K562 (cell line): ENCODE measurements at regions not wholly inside any gene's neighbourhood (a gene's known extent, or its start where the extent isn't known, plus 50 kb on each side); places are given as distances from the start of the nearest gene placed in this dataset.

ENCODE experiments used
- ARNT ChIP-seq, 2 experiments: fragments of 450-650 bp; IDR thresholded peaks; 2 replicates each; pipeline ENCODE4 v1.6.1; 2016; ENCODE audit warnings: mild to moderate bottlenecking in 1 of 2
- GTF2F1 ChIP-seq: IDR thresholded peaks from 2 replicates; pipeline ENCODE4 v1.6.1; 2011; ENCODE audit warnings: low read depth, low read length, improper control_type of control experiment
- KLF13 ChIP-seq: fragments of 450-650 bp; IDR thresholded peaks from 2 replicates; pipeline ENCODE4 v1.6.1; 2016; ENCODE audit warnings: missing genetic modification characterization, low read depth, mild to moderate bottlenecking, missing compliant biosample characterization, moderate library complexity, borderline replicate concordance
- PCBP2 ChIP-seq: fragments of 200-400 bp; formaldehyde crosslinking; IDR thresholded peaks from 2 replicates; pipeline ENCODE4 v1.6.1; 2018; ENCODE audit warnings: low read length, low read depth, mild to moderate bottlenecking, moderate library complexity; ENCODE audit not compliant: poor library complexity, severe bottlenecking
- SMARCA4 ChIP-seq: fragments of 450-650 bp; IDR thresholded peaks from 2 replicates; pipeline ENCODE4 v1.6.1; 2016
- SRSF1 ChIP-seq: fragments of 200-400 bp; formaldehyde crosslinking; IDR thresholded peaks from 2 replicates; pipeline ENCODE4 v1.6.1; 2017; ENCODE audit warnings: mild to moderate bottlenecking, low read depth, low read length, moderate library complexity
- ZC3H4 ChIP-seq: sonication (generic); formaldehyde crosslinking; IDR thresholded peaks from 2 replicates; pipeline ENCODE4 v1.9.0; 2021; ENCODE audit warnings: missing genetic modification reagents, borderline replicate concordance
- ZNF75A ChIP-seq: fragments of 450-650 bp; formaldehyde crosslinking; IDR thresholded peaks from 2 replicates; pipeline ENCODE4 v1.4.0; 2020; ENCODE audit warnings: mild to moderate bottlenecking
- TF ChIP-seq, protein P1 (sequence below): sonication (generic); formaldehyde crosslinking; IDR thresholded peaks from 2 replicates; pipeline ENCODE4 v1.8.0; 2022; ENCODE audit warnings: missing genetic modification reagents, mild to moderate bottlenecking, borderline replicate concordance
- TF ChIP-seq, protein P2 (sequence below): fragments of 250-450 bp; sonication (Bioruptor Pico); IDR thresholded peaks from 2 replicates; pipeline ENCODE4 v1.9.0; 2021; ENCODE audit warnings: mild to moderate bottlenecking
- TF ChIP-seq, protein P3 (sequence below): fragments of 250-450 bp; sonication (Bioruptor Pico); IDR thresholded peaks from 2 replicates; pipeline ENCODE4 v1.4.0; 2020; ENCODE audit warnings: borderline replicate concordance

DNA sequence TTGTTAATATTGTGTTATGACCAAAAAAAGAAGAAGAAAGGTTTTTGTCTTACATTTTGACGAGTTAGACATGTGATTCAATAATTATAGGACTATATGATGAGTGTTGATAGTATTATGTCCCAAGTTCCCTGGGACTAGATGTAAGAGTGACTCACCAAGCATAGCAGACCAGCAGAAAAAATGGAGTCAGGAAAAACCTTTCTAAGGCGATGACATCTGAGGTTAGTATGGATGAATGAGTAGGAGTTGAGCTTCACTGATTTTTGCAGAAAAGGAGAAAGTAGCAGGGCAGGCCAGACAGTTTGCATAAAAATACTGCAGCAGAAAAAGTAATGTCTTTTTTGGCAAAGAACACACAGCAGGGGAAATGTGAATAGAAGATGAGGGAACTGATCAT lies 1041.3 kb upstream of the ADGRL4 start (continued):
- no peak for TF ChIP-seq ZC3H4
- TF ChIP-seq, protein P1, sequence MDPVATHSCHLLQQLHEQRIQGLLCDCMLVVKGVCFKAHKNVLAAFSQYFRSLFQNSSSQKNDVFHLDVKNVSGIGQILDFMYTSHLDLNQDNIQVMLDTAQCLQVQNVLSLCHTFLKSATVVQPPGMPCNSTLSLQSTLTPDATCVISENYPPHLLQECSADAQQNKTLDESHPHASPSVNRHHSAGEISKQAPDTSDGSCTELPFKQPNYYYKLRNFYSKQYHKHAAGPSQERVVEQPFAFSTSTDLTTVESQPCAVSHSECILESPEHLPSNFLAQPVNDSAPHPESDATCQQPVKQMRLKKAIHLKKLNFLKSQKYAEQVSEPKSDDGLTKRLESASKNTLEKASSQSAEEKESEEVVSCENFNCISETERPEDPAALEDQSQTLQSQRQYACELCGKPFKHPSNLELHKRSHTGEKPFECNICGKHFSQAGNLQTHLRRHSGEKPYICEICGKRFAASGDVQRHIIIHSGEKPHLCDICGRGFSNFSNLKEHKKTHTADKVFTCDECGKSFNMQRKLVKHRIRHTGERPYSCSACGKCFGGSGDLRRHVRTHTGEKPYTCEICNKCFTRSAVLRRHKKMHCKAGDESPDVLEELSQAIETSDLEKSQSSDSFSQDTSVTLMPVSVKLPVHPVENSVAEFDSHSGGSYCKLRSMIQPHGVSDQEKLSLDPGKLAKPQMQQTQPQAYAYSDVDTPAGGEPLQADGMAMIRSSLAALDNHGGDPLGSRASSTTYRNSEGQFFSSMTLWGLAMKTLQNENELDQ (CRISPR knock-in tag), result no peak
- no peak for TF ChIP-seq ARNT (IDR thresholded peaks at IDR 0.05)
- no peak for TF ChIP-seq ZNF75A (CRISPR knock-in tag)
- no peak for TF ChIP-seq GTF2F1
- TF ChIP-seq, protein P2, sequence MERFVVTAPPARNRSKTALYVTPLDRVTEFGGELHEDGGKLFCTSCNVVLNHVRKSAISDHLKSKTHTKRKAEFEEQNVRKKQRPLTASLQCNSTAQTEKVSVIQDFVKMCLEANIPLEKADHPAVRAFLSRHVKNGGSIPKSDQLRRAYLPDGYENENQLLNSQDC, result no peak
- no peak for TF ChIP-seq SMARCA4
- no peak for TF ChIP-seq PCBP2
- TF ChIP-seq SRSF1, result no peak
- TF ChIP-seq KLF13 (tag), result no peak
- TF ChIP-seq, protein P3, sequence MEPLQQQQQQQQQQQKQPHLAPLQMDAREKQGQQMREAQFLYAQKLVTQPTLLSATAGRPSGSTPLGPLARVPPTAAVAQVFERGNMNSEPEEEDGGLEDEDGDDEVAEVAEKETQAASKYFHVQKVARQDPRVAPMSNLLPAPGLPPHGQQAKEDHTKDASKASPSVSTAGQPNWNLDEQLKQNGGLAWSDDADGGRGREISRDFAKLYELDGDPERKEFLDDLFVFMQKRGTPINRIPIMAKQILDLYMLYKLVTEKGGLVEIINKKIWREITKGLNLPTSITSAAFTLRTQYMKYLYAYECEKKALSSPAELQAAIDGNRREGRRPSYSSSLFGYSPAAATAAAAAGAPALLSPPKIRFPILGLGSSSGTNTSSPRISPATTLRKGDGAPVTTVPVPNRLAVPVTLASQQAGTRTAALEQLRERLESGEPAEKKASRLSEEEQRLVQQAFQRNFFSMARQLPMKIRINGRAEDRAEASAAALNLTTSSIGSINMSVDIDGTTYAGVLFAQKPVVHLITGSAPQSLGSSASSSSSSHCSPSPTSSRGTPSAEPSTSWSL (CRISPR knock-in tag), result no peak
